ENCODE measurements at regions not wholly inside any gene's neighbourhood (a gene's known extent, or its start where the extent isn't known, plus 50 kb on each side); places are given as distances from the start of the nearest gene placed in this dataset.

GRCh38 chr2:59584958-59585357 is 968.5 kb downstream of the BCL11A start:
- TF ChIP-seq GATA2 (IDR thresholded peaks at IDR 0.05; ENCODE audit: low read depth, low read length): no peak
- no peak for TF ChIP-seq GATA3 (IDR thresholded peaks at IDR 0.05; ENCODE audit: low read depth, low read length)
